IMR-90 (cell line): ENCODE measurements at regions not wholly inside any gene's neighbourhood (a gene's known extent, or its start where the extent isn't known, plus 50 kb on each side); places are given as distances from the start of the nearest gene placed in this dataset.

ENCODE experiments used
- ATAC-seq: fragments of 200-7000 bp; cut with Tn5 transposase; 2 replicates; pipeline ENCODE4 v1.9.1; 2020; ENCODE audit warnings: low read depth, mild to moderate bottlenecking, moderate library complexity
- BruUV-seq: library from RNA; stranded (reverse); fragments of 400-500 nt; replicated peaks from 2 replicates; lab custom pipeline; 2021; lab: Mats Ljungman, UMichigan
- CTCF ChIA-PET: fragments of 300-600 bp; formaldehyde crosslinking; extraction: SDS; loops from one replicate; lab custom pipeline; 2021; ENCODE audit warnings: antibody characterized with exemption; lab: Yijun Ruan, JAX
- POLR2A ChIA-PET: fragments of 300-600 bp; sonication (Branson Sonifier 250); formaldehyde crosslinking; loops from one replicate; lab custom pipeline; 2022; ENCODE audit warnings: antibody characterized with exemption; ENCODE audit not compliant: unreplicated experiment; lab: Charles Lee
- DNase-seq: peaks from one replicate; pipeline ENCODE4 v3.0.0; 2013
- H2AFZ ChIP-seq: replicated peaks from 2 replicates; pipeline ENCODE3; 2013; ENCODE audit warnings: low read length, mild to moderate bottlenecking; ENCODE audit not compliant: poor library complexity
- H2AK5ac ChIP-seq: 2 replicates; pipeline ENCODE4 v1.6.1; 2013; ENCODE audit warnings: low read depth, low read length, inconsistent platforms
- H2AK9ac ChIP-seq: replicated peaks from 2 replicates; pipeline ENCODE3; 2013; ENCODE audit warnings: mild to moderate bottlenecking, low read depth, low read length, moderate library complexity; ENCODE audit not compliant: poor library complexity
- H2BK120ac ChIP-seq: 2 replicates; pipeline ENCODE4 v1.6.1; 2013; ENCODE audit warnings: low read depth, low read length, inconsistent platforms
- H2BK15ac ChIP-seq: 3 replicates; pipeline ENCODE4 v1.6.1; 2013; ENCODE audit warnings: low read depth, low read length, inconsistent platforms
- H2BK20ac ChIP-seq: 2 replicates; pipeline ENCODE4 v1.6.1; 2013; ENCODE audit warnings: low read depth, mild to moderate bottlenecking, inconsistent platforms, low read length, moderate library complexity
- H2BK5ac ChIP-seq: 2 replicates; pipeline ENCODE4 v1.6.1; 2013; ENCODE audit warnings: mild to moderate bottlenecking, low read depth, low read length, inconsistent platforms; ENCODE audit not compliant: poor library complexity, severe bottlenecking
- H3K14ac ChIP-seq: replicated peaks from 2 replicates; pipeline ENCODE4 v1.6.1; 2013; ENCODE audit warnings: low read depth, low read length, inconsistent platforms
- H3K18ac ChIP-seq: 2 replicates; pipeline ENCODE4 v1.6.1; 2013; ENCODE audit warnings: low read depth, low read length, control low read depth
- H3K23ac ChIP-seq: 2 replicates; pipeline ENCODE4 v1.6.1; 2013; ENCODE audit warnings: low read depth, low read length, inconsistent platforms
- H3K27ac ChIP-seq: 2 replicates; pipeline ENCODE4 v1.5.1; 2013; ENCODE audit warnings: mild to moderate bottlenecking, control low read depth, low read length; ENCODE audit not compliant: insufficient read depth
- H3K27me3 ChIP-seq: 2 replicates; pipeline ENCODE4 v1.6.1; 2013; ENCODE audit warnings: low read length; ENCODE audit not compliant: control insufficient read depth, insufficient read depth
- H3K36me3 ChIP-seq: 2 replicates; pipeline ENCODE4 v1.6.1; 2013; ENCODE audit warnings: low read length, mixed read lengths; ENCODE audit not compliant: control insufficient read depth, insufficient read depth
- H3K4ac ChIP-seq: 2 replicates; pipeline ENCODE4 v1.6.1; 2013; ENCODE audit warnings: low read depth, low read length, inconsistent platforms
- H3K4me1 ChIP-seq: 2 replicates; pipeline ENCODE4 v1.6.1; 2013; ENCODE audit warnings: low read length, mixed read lengths; ENCODE audit not compliant: control insufficient read depth, insufficient read depth
- H3K4me2 ChIP-seq: 2 replicates; pipeline ENCODE4 v1.6.1; 2013; ENCODE audit warnings: low read depth, mild to moderate bottlenecking, control low read depth, low read length, moderate library complexity
- H3K4me3 ChIP-seq: 2 replicates; pipeline ENCODE4 v1.5.1; 2013; ENCODE audit warnings: low read depth, mild to moderate bottlenecking, control low read depth, low read length, moderate library complexity; ENCODE audit not compliant: insufficient read depth
- H3K56ac ChIP-seq: 2 replicates; pipeline ENCODE4 v1.6.1; 2013; ENCODE audit warnings: low read length, inconsistent platforms; ENCODE audit not compliant: insufficient read depth; ENCODE audit errors: extremely low read depth
- H3K79me1 ChIP-seq, 2 experiments: 2 replicates each; pipeline ENCODE4 v1.6.1; 2013; ENCODE audit warnings: low read length in 2 of 2, inconsistent platforms in 1 of 2, low read depth in 1 of 2
- H3K9ac ChIP-seq: 2 replicates; pipeline ENCODE4 v1.6.1; 2013; ENCODE audit warnings: low read depth, low read length, control low read depth
- H3K9me1 ChIP-seq: 2 replicates; pipeline ENCODE4 v1.6.1; 2013; ENCODE audit warnings: low read length, inconsistent platforms; ENCODE audit not compliant: insufficient read depth
- H3K9me3 ChIP-seq: 2 replicates; pipeline ENCODE4 v1.6.1; 2013; ENCODE audit warnings: low read length; ENCODE audit not compliant: control insufficient read depth, insufficient read depth
- H4K20me1 ChIP-seq: 2 replicates; pipeline ENCODE4 v1.6.1; 2013; ENCODE audit warnings: low read length, inconsistent platforms; ENCODE audit not compliant: insufficient read depth
- H4K5ac ChIP-seq: 2 replicates; pipeline ENCODE4 v1.6.1; 2013; ENCODE audit warnings: mild to moderate bottlenecking, low read depth, low read length, control low read depth
- H4K8ac ChIP-seq, 2 experiments: 2 replicates each; pipeline ENCODE4 v1.6.1; 2013; ENCODE audit warnings: low read depth in 2 of 2, low read length in 2 of 2, control low read depth in 1 of 2, inconsistent platforms in 1 of 2
- H4K91ac ChIP-seq: 2 replicates; pipeline ENCODE4 v1.6.1; 2013; ENCODE audit warnings: low read depth, low read length, inconsistent platforms; ENCODE audit not compliant: insufficient read depth
- MAZ ChIP-seq: IDR thresholded peaks from 2 replicates; pipeline ENCODE4 v1.6.1; 2012; ENCODE audit warnings: low read depth, mild to moderate bottlenecking, low read length, improper control_type of control experiment, moderate library complexity, borderline replicate concordance
- MXI1 ChIP-seq: IDR thresholded peaks from 2 replicates; pipeline ENCODE4 v1.6.1; 2012; ENCODE audit warnings: low read depth, mild to moderate bottlenecking, low read length, moderate library complexity, borderline replicate concordance
- RFX5 ChIP-seq: IDR thresholded peaks from 2 replicates; pipeline ENCODE4 v1.8.0; 2012; ENCODE audit warnings: low read depth, mild to moderate bottlenecking, low read length, moderate library complexity
- WGBS, 2 experiments: methylation state at CpG; one replicate each; pipeline versions ENCODE4 v1.1.5 to v1.1.7; 2013; ENCODE audit warnings: missing lambda C conversion rate in 2 of 2; ENCODE audit not compliant: insufficient read length in 1 of 2; ENCODE audit errors: extremely low coverage in 2 of 2; 5-methylcytosine and 5-hydroxymethylcytosine counted together
- dilution Hi-C: fragments of 300-500 bp; cut with HindIII; formaldehyde crosslinking; loops from one replicate; pipeline ENCODE4 v1.14.3; 2018; ENCODE audit warnings: low sequenced_read_pairs; ENCODE audit not compliant: unreplicated experiment
- in situ Hi-C: fragments of 300-500 bp; cut with MboI; formaldehyde crosslinking; loops from 3 replicates; pipeline ENCODE4 v1.14.3; 2019; ENCODE audit warnings: low sequenced_read_pairs, inconsistent platforms, mixed read lengths
- intact Hi-C: fragments of 100-400 bp; cut with micrococcal nuclease; formaldehyde crosslinking; loops from 2 replicates; pipeline ENCODE4 v1.10.0; 2022
- TF ChIP-seq, protein P1 (sequence below): fragments of 150-350 bp; IDR thresholded peaks from 2 replicates; pipeline ENCODE4 v1.6.1; 2017; ENCODE audit warnings: mild to moderate bottlenecking, antibody characterized with exemption, low read length, low read depth

DNA sequence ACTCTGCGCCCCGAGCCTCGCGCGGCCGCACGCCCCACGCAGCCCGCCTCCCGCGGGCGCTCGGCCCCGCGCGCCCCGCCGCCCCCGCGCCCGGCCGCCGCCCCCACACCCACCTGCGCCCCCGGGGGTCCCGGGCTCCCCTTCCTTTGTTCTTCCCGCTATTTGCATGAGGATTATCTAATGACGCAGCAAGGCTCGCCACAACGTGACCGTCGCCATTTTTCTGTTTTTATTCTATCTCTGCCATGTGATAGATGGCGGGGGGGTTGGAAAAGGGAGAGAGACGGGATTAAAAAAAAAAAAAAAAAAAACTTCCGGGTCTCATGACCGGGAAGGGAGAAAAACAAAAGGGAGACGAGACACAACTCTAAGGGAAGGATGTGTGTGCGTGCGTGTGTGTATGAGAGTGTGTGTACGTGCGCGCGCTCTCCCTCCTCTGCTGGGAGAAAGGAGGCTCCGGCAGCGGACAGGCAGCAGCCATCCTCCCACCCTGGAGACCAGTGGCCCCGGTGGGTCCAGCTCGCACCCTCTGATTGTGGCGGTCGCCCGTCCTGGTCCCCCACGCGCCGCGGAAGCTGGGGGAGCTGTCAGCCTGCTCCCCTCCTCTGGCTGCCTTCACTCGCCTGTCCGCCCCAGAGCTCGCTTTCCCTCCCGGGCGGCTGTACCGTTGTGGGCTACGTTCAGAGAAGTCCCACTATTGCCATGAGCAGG is 80.4 kb upstream of the AK4 start:
- H3K14ac ChIP-seq, result peak overlapping the region; percentile 80
- H3K56ac ChIP-seq, result peak overlapping the region; percentile 13; the same call in 1 of the 2 replicates
- no peak overlapping the region; the same call in 2 of the 3 replicates for H2BK15ac ChIP-seq
- peak overlapping the region; percentile 98 for H3K4me2 ChIP-seq
- H4K8ac ChIP-seq, result peak overlapping the region; percentile 7 to 59; a peak in 2 of 4 replicates
- intact Hi-C loops (loop anchor here (5.0 to 10.0 kb wide), 4 partner anchors 205 to 1177 kb away; no protein-coding TSS in a partner anchor), in situ Hi-C loops (loop anchor here (5.0 to 10.0 kb wide), 2 partner anchors 140 to 357 kb away; partner anchors contain the start of genes LEPR and LEPROT), dilution Hi-C loops (no loop called here)
- no peaks in the 10 kb centered on the region for H3K79me1 ChIP-seq
- peak overlapping the region; percentile 31 for H3K18ac ChIP-seq
- peak overlapping the region; percentile 2 for H2BK5ac ChIP-seq
- peak overlapping the region; percentile 96 for H2AFZ ChIP-seq
- peak overlapping the region; percentile 51 for H3K27ac ChIP-seq
- TF ChIP-seq MAZ (peak; percentile 24; the same call in 1 of the 2 replicates), RFX5 (no peak), MXI1 (peak; percentile 10; the same call in 1 of the 2 replicates)
- TF ChIP-seq, protein P1, sequence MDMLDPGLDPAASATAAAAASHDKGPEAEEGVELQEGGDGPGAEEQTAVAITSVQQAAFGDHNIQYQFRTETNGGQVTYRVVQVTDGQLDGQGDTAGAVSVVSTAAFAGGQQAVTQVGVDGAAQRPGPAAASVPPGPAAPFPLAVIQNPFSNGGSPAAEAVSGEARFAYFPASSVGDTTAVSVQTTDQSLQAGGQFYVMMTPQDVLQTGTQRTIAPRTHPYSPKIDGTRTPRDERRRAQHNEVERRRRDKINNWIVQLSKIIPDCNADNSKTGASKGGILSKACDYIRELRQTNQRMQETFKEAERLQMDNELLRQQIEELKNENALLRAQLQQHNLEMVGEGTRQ, result peak; percentile 66
- peak; percentile 56 for DNase-seq
- H2BK120ac ChIP-seq, result peak overlapping the region; percentile 52
- no peaks in the 10 kb centered on the region for H3K9me1 ChIP-seq
- no TSS peak for BruUV-seq
- no peak overlapping the region for H2BK20ac ChIP-seq
- ChIA-PET POLR2A (no interaction called here), CTCF (no interaction called here)
- H3K27me3 ChIP-seq, result peaks cover 5% of the 10 kb centered on the region; the same call in 1 of the 2 replicates
- peak overlapping the region; percentile 92 for H2AK9ac ChIP-seq
- 0% methylated on average over 2 of the region's 61 CpGs; no CpG with 5 or more reads in 1 of the 2 experiments for WGBS, 2 experiments
- peaks cover 4% of the 10 kb centered on the region; the same call in 1 of the 2 replicates for H3K4me1 ChIP-seq
- peak overlapping the region; percentile 64; the same call in 1 of the 2 replicates for H2AK5ac ChIP-seq
- peak overlapping the region; percentile 50; the same call in 1 of the 2 replicates for H4K5ac ChIP-seq
- H4K20me1 ChIP-seq, result no peaks in the 10 kb centered on the region; the same call in 1 of the 2 replicates
- peak overlapping the region; percentile 78 for H3K4ac ChIP-seq
- no peaks in the 10 kb centered on the region for H3K9me3 ChIP-seq
- H3K4me3 ChIP-seq, result peak overlapping the region; percentile 58
- H3K36me3 ChIP-seq, result no peaks in the 10 kb centered on the region
- peak overlapping the region; percentile 52 for H3K9ac ChIP-seq
- ATAC-seq, result peak; percentile 30
- H4K91ac ChIP-seq, result peak overlapping the region; percentile 37; the same call in 1 of the 2 replicates
- H3K23ac ChIP-seq, result peak overlapping the region; percentile 90
